Calu3 (cell line): ENCODE measurements at regions not wholly inside any gene's neighbourhood (a gene's known extent, or its start where the extent isn't known, plus 50 kb on each side); places are given as distances from the start of the nearest gene placed in this dataset.

ENCODE experiments used
- BruUV-seq: library from RNA; stranded (reverse); fragments of 400-500 nt; replicated peaks from 2 replicates; lab custom pipeline; 2021; lab: Mats Ljungman, UMichigan
- CTCF ChIA-PET: fragments of 300-600 bp; sonication (Branson Sonifier 250); formaldehyde crosslinking; loops from one replicate; lab custom pipeline; 2022; ENCODE audit warnings: antibody characterized with exemption; lab: Charles Lee
- DNase-seq: peaks from one replicate; pipeline ENCODE4 v3.0.0; 2022
- H3K27ac Mint-ChIP-seq: one replicate; pipeline ENCODE4 v1.8.0; 2022; ENCODE audit warnings: mixed read lengths; ENCODE audit not compliant: unreplicated experiment
- H3K27me3 Mint-ChIP-seq: one replicate; pipeline ENCODE4 v1.8.0; 2022; ENCODE audit warnings: mixed read lengths; ENCODE audit not compliant: unreplicated experiment
- H3K36me3 Mint-ChIP-seq: one replicate; pipeline ENCODE4 v1.8.0; 2022; ENCODE audit warnings: mild to moderate bottlenecking, moderate library complexity, mixed read lengths; ENCODE audit not compliant: insufficient read depth, unreplicated experiment
- H3K4me1 Mint-ChIP-seq: one replicate; pipeline ENCODE4 v1.8.0; 2022; ENCODE audit warnings: mild to moderate bottlenecking, low read depth, mixed read lengths; ENCODE audit not compliant: unreplicated experiment
- H3K4me3 Mint-ChIP-seq: one replicate; pipeline ENCODE4 v1.8.0; 2022; ENCODE audit warnings: mild to moderate bottlenecking, low read depth, moderate library complexity, mixed read lengths; ENCODE audit not compliant: unreplicated experiment
- H3K9me3 Mint-ChIP-seq: one replicate; pipeline ENCODE4 v1.8.0; 2022; ENCODE audit warnings: low read depth, mixed read lengths; ENCODE audit not compliant: unreplicated experiment
- CTCF ChIP-seq: fragments of 200-600 bp; IDR thresholded peaks from one replicate; pipeline ENCODE4 v1.8.0; 2022; ENCODE audit warnings: antibody characterized with exemption; ENCODE audit not compliant: unreplicated experiment
- intact Hi-C: fragments of 100-400 bp; cut with micrococcal nuclease; formaldehyde crosslinking; loops from one replicate; pipeline ENCODE4 v1.10.0; 2022; ENCODE audit not compliant: unreplicated experiment

GRCh38 chr1:172932981-172933380 lies 117.8 kb downstream of the TNFSF18 start:
- H3K36me3 Mint-ChIP-seq: peaks cover 12% of the 10 kb centered on the region
- DNase-seq: no peak
- CTCF ChIA-PET: no interaction called here
- H3K9me3 Mint-ChIP-seq: no peaks in the 10 kb centered on the region
- H3K4me1 Mint-ChIP-seq: peaks cover 68% of the 10 kb centered on the region
- peak overlapping the region; percentile 97 for H3K27ac Mint-ChIP-seq
- no peak for TF ChIP-seq CTCF
- H3K4me3 Mint-ChIP-seq: peak overlapping the region; percentile 48
- intact Hi-C loops: no loop called here
- BruUV-seq: TSS peak; percentile 64
- no peaks in the 10 kb centered on the region for H3K27me3 Mint-ChIP-seq

GRCh38 chr1:172934417-172934762 lies 116.4 kb downstream of the TNFSF18 start:
- no peaks in the 10 kb centered on the region for H3K9me3 Mint-ChIP-seq
- H3K36me3 Mint-ChIP-seq: peaks cover 12% of the 10 kb centered on the region
- no peak for DNase-seq
- CTCF ChIA-PET: no interaction called here
- no peaks in the 10 kb centered on the region for H3K27me3 Mint-ChIP-seq
- H3K27ac Mint-ChIP-seq: peak overlapping the region; percentile 97
- peak overlapping the region; percentile 48 for H3K4me3 Mint-ChIP-seq
- intact Hi-C loops: no loop called here
- H3K4me1 Mint-ChIP-seq: peaks cover 54% of the 10 kb centered on the region
- no peak for TF ChIP-seq CTCF
- BruUV-seq: no TSS peak

GRCh38 chr1:172935062-172935592 lies 115.6 kb downstream of the TNFSF18 start:
- peaks cover 47% of the 10 kb centered on the region for H3K4me1 Mint-ChIP-seq
- intact Hi-C loops: no loop called here
- CTCF ChIA-PET: no interaction called here
- H3K27me3 Mint-ChIP-seq: no peaks in the 10 kb centered on the region
- no peak for DNase-seq
- BruUV-seq: no TSS peak
- peaks cover 12% of the 10 kb centered on the region for H3K36me3 Mint-ChIP-seq
- peak overlapping the region; percentile 97 for H3K27ac Mint-ChIP-seq
- no peak for TF ChIP-seq CTCF
- no peak overlapping the region for H3K4me3 Mint-ChIP-seq
- no peaks in the 10 kb centered on the region for H3K9me3 Mint-ChIP-seq

GRCh38 chr1:172936088-172936645 lies 114.6 kb downstream of the TNFSF18 start:
- Mint-ChIP-seq H3K9me3 (no peaks in the 10 kb centered on the region), H3K27ac (peak overlapping the region; percentile 8), H3K4me3 (no peak overlapping the region), H3K36me3 (peaks cover 12% of the 10 kb centered on the region), H3K27me3 (no peaks in the 10 kb centered on the region), H3K4me1 (peaks cover 44% of the 10 kb centered on the region)
- intact Hi-C loops: no loop called here
- BruUV-seq: no TSS peak
- DNase-seq: no peak
- no peak for TF ChIP-seq CTCF
- CTCF ChIA-PET: no interaction called here
